DND-41 (cell line): ENCODE measurements at regions not wholly inside any gene's neighbourhood (a gene's known extent, or its start where the extent isn't known, plus 50 kb on each side); places are given as distances from the start of the nearest gene placed in this dataset.

Source experiments
- ATAC-seq: fragments of 200-7000 bp; cut with Tn5 transposase; 3 replicates; pipeline ENCODE4 v1.9.1; 2021; ENCODE audit warnings: low read depth; ENCODE audit not compliant: insufficient read depth
- DNase-seq: peaks from one replicate; pipeline ENCODE4 v3.0.0-alpha.2; 2020
- H2AFZ ChIP-seq: 2 replicates; pipeline ENCODE4 v1.6.0; 2012; ENCODE audit warnings: low read depth, low read length
- H3K27ac ChIP-seq: 2 replicates; pipeline ENCODE4 v1.5.1; 2012; ENCODE audit warnings: low read length, inconsistent platforms
- H3K27me3 ChIP-seq: fragments of 200-600 bp; sonication (generic); 2 replicates; pipeline ENCODE4 v1.6.0; 2012; ENCODE audit warnings: low read length, mild to moderate bottlenecking, inconsistent platforms; ENCODE audit not compliant: insufficient read depth, poor library complexity
- H3K36me3 ChIP-seq: 2 replicates; pipeline ENCODE4 v1.5.1; 2012; ENCODE audit warnings: low read length, inconsistent platforms; ENCODE audit not compliant: insufficient read depth
- H3K4me1 ChIP-seq: 2 replicates; pipeline ENCODE4 v1.5.1; 2012; ENCODE audit warnings: mild to moderate bottlenecking, low read length; ENCODE audit not compliant: insufficient read depth
- H3K4me2 ChIP-seq: 2 replicates; pipeline ENCODE4 v1.6.0; 2012; ENCODE audit warnings: mild to moderate bottlenecking, moderate library complexity, low read length, inconsistent platforms; ENCODE audit not compliant: insufficient read depth
- H3K4me3 ChIP-seq, 2 experiments: fragments of 200-600 bp in 1 of 2; shearing (Covaris generic) in 1 of 2; 2 replicates each; pipeline ENCODE4 v1.5.1; 2012 to 2016; ENCODE audit warnings: inconsistent platforms in 2 of 2, low read length in 2 of 2, mild to moderate bottlenecking in 2 of 2, low read depth in 1 of 2, moderate library complexity in 1 of 2
- H3K79me2 ChIP-seq: 2 replicates; pipeline ENCODE4 v1.6.0; 2012; ENCODE audit warnings: low read length, inconsistent platforms; ENCODE audit not compliant: insufficient read depth
- H3K9ac ChIP-seq: 2 replicates; pipeline ENCODE4 v1.6.0; 2012; ENCODE audit warnings: low read depth, mild to moderate bottlenecking, inconsistent platforms, low read length, moderate library complexity
- H3K9me3 ChIP-seq: 2 replicates; pipeline ENCODE4 v1.5.1; 2012; ENCODE audit warnings: low read length, moderate library complexity, mild to moderate bottlenecking, inconsistent platforms; ENCODE audit not compliant: insufficient read depth, severe bottlenecking
- H4K20me1 ChIP-seq: 2 replicates; pipeline ENCODE4 v1.6.0; 2012; ENCODE audit warnings: low read length; ENCODE audit not compliant: insufficient read depth
- EZH2 ChIP-seq: IDR thresholded peaks from 3 replicates; pipeline ENCODE4 v1.6.1; 2012; ENCODE audit warnings: borderline replicate concordance, low read depth, mild to moderate bottlenecking, moderate library complexity, low read length, inconsistent platforms; ENCODE audit not compliant: severe bottlenecking
- TF ChIP-seq, protein P1 (sequence below): IDR thresholded peaks from 2 replicates; pipeline ENCODE4 v1.5.1; 2012; ENCODE audit warnings: borderline replicate concordance, low read length, moderate library complexity, mild to moderate bottlenecking; ENCODE audit not compliant: poor library complexity, severe bottlenecking; ENCODE audit errors: extremely low read depth

DNA sequence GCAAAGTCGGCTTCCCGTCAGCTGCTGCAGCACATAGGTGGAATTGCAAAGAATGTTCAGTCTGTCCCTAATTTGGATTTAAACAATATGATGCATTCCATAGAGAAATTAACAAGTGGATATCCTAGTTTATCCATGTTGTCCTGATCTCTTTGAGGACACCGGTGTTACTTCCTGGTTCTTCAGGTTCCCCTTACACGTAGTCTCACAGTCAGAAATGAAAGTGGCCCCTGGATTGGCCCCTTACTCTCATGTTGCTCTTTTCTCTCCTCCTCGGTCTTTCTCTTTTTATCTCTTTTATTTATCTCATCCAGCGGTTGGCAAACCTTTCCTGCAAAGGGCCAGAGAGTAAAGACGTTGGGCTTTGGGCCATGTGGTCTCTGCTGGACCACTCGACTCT, 265.1 kb downstream of the GAS1 start:
- H3K27me3 ChIP-seq = no peaks in the 10 kb centered on the region
- H3K79me2 ChIP-seq = no peaks in the 10 kb centered on the region
- H3K27ac ChIP-seq = no peak overlapping the region
- peak overlapping the region in 1 of 2 experiments; percentile 32; a peak in 1 of 4 replicates for H3K4me3 ChIP-seq
- H3K9me3 ChIP-seq = no peaks in the 10 kb centered on the region
- DNase-seq (peak; percentile 36), ATAC-seq (peak; percentile 86)
- H4K20me1 ChIP-seq = no peaks in the 10 kb centered on the region
- peak overlapping the region; percentile 49; the same call in 1 of the 2 replicates for H3K4me2 ChIP-seq
- H3K9ac ChIP-seq = no peak overlapping the region
- H3K36me3 ChIP-seq = no peaks in the 10 kb centered on the region
- H2AFZ ChIP-seq = peak overlapping the region; percentile 58; the same call in 1 of the 2 replicates
- TF ChIP-seq, protein P1, sequence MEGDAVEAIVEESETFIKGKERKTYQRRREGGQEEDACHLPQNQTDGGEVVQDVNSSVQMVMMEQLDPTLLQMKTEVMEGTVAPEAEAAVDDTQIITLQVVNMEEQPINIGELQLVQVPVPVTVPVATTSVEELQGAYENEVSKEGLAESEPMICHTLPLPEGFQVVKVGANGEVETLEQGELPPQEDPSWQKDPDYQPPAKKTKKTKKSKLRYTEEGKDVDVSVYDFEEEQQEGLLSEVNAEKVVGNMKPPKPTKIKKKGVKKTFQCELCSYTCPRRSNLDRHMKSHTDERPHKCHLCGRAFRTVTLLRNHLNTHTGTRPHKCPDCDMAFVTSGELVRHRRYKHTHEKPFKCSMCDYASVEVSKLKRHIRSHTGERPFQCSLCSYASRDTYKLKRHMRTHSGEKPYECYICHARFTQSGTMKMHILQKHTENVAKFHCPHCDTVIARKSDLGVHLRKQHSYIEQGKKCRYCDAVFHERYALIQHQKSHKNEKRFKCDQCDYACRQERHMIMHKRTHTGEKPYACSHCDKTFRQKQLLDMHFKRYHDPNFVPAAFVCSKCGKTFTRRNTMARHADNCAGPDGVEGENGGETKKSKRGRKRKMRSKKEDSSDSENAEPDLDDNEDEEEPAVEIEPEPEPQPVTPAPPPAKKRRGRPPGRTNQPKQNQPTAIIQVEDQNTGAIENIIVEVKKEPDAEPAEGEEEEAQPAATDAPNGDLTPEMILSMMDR = no peak
- TF ChIP-seq EZH2 = no peak
- H3K4me1 ChIP-seq = no peaks in the 10 kb centered on the region

DNA sequence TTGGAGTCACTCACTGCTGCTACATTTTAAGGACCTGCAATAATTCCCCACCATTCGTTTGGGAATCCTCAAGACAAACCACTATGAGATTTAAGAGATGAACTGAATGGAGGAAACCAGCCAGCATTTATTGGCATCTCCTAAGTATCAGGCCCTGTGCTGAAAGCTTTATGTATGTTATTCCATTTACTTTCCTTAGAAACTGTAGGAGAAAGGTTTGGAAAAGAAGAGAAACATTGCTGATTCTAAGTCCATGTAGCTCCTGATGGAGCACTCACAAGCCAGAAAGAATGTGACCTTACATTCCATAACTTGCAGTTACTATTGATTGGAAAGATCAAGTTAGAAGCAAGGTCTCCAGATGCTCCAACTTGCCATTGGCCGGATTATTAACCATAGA, 267.4 kb downstream of the GAS1 start:
- H3K4me3 ChIP-seq = no peak overlapping the region
- H3K9me3 ChIP-seq = no peaks in the 10 kb centered on the region
- H3K36me3 ChIP-seq = no peaks in the 10 kb centered on the region
- H3K27me3 ChIP-seq = no peaks in the 10 kb centered on the region
- H2AFZ ChIP-seq = no peak overlapping the region
- no peak for TF ChIP-seq EZH2
- TF ChIP-seq, protein P1 = no peak
- no peaks in the 10 kb centered on the region for H3K79me2 ChIP-seq
- H3K27ac ChIP-seq = no peak overlapping the region
- ATAC-seq = no peak
- DNase-seq = no peak
- H3K9ac ChIP-seq = no peak overlapping the region
- no peak overlapping the region for H3K4me2 ChIP-seq
- no peaks in the 10 kb centered on the region for H3K4me1 ChIP-seq
- no peaks in the 10 kb centered on the region for H4K20me1 ChIP-seq

GRCh38 chr9:86676396-86676795, 270.9 kb downstream of the GAS1 start:
- Histone ChIP-seq H3K36me3 (no peaks in the 10 kb centered on the region), H3K4me2 (no peak overlapping the region), H3K4me1 (no peaks in the 10 kb centered on the region), H3K79me2 (no peaks in the 10 kb centered on the region), H2AFZ (no peak overlapping the region), H3K4me3 (no peak overlapping the region), H3K27ac (no peak overlapping the region), H3K27me3 (no peaks in the 10 kb centered on the region), H3K9ac (no peak overlapping the region), H4K20me1 (no peaks in the 10 kb centered on the region), H3K9me3 (no peaks in the 10 kb centered on the region)
- DNase-seq = no peak
- no peak for TF ChIP-seq EZH2
- TF ChIP-seq, protein P1 = no peak
- ATAC-seq = no peak

- TF ChIP-seq, protein P1 = no peak
- no peak for TF ChIP-seq EZH2
- ATAC-seq (no peak), DNase-seq (no peak)
- H2AFZ ChIP-seq = no peak overlapping the region
- H3K9me3 ChIP-seq = peaks cover under 1% of the 10 kb centered on the region
- H3K27ac ChIP-seq = no peak overlapping the region
- H3K4me3 ChIP-seq = no peak overlapping the region
- H3K4me2 ChIP-seq = no peak overlapping the region
- no peaks in the 10 kb centered on the region for H3K36me3 ChIP-seq
- H3K79me2 ChIP-seq = no peaks in the 10 kb centered on the region
- no peak overlapping the region for H3K9ac ChIP-seq
- no peaks in the 10 kb centered on the region for H3K27me3 ChIP-seq
- no peaks in the 10 kb centered on the region for H3K4me1 ChIP-seq
- no peaks in the 10 kb centered on the region for H4K20me1 ChIP-seq
These were observed 271.5 kb downstream of the GAS1 start for GRCh38 chr9:86675805-86676204.
